22Rv1 (cell line): ENCODE measurements at regions not wholly inside any gene's neighbourhood (a gene's known extent, or its start where the extent isn't known, plus 50 kb on each side); places are given as distances from the start of the nearest gene placed in this dataset.

Source experiments
- ZFX ChIP-seq: fragments of 450-650 bp; IDR thresholded peaks from 2 replicates; pipeline ENCODE4 v1.6.1; 2017; ENCODE audit warnings: antibody characterized with exemption, borderline replicate concordance
- TF ChIP-seq, protein P1 (sequence below): fragments of 450-650 bp; IDR thresholded peaks from 2 replicates; pipeline ENCODE4 v1.5.1; 2017; ENCODE audit warnings: mild to moderate bottlenecking

DNA sequence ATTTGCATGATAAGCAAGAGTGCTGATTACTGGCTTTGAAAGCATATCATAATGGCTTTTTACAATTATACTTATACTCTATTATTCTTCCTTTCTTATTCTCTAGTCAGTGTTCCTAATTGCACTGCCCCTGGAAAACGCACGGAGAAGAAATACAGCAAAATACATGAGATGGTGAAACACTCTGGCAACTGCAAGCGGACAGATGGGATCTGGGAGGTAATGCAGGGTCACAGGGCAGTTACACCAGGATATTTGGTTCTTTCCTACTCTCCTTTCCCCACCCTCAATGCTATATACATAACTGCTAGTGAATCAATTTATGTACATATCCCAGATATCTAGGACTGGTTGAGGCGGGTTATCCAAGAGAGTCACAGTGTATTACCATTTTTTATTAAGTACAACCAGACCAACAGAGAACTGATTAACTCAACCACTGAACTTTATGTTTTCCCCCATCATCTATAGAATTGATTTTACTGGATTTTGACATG lies 423.7 kb downstream of the ZSWIM6 start:
- TF ChIP-seq, protein P1, sequence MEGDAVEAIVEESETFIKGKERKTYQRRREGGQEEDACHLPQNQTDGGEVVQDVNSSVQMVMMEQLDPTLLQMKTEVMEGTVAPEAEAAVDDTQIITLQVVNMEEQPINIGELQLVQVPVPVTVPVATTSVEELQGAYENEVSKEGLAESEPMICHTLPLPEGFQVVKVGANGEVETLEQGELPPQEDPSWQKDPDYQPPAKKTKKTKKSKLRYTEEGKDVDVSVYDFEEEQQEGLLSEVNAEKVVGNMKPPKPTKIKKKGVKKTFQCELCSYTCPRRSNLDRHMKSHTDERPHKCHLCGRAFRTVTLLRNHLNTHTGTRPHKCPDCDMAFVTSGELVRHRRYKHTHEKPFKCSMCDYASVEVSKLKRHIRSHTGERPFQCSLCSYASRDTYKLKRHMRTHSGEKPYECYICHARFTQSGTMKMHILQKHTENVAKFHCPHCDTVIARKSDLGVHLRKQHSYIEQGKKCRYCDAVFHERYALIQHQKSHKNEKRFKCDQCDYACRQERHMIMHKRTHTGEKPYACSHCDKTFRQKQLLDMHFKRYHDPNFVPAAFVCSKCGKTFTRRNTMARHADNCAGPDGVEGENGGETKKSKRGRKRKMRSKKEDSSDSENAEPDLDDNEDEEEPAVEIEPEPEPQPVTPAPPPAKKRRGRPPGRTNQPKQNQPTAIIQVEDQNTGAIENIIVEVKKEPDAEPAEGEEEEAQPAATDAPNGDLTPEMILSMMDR, result no peak
- no peak for TF ChIP-seq ZFX
